HUES6 (cell line): ENCODE measurements at regions not wholly inside any gene's neighbourhood (a gene's known extent, or its start where the extent isn't known, plus 50 kb on each side); places are given as distances from the start of the nearest gene placed in this dataset.

ENCODE experiments used
- H3K27ac ChIP-seq: 2 replicates; pipeline ENCODE4 v1.7.0; 2013; ENCODE audit warnings: low read depth, mild to moderate bottlenecking, low read length, inconsistent platforms
- H3K27me3 ChIP-seq: 2 replicates; pipeline ENCODE4 v1.6.1; 2013; ENCODE audit warnings: low read length; ENCODE audit not compliant: control insufficient read depth, insufficient read depth
- H3K36me3 ChIP-seq: 2 replicates; pipeline ENCODE4 v1.6.1; 2013; ENCODE audit warnings: low read length; ENCODE audit not compliant: control insufficient read depth, insufficient read depth
- H3K4me1 ChIP-seq: 2 replicates; pipeline ENCODE4 v1.6.1; 2013; ENCODE audit warnings: low read length; ENCODE audit not compliant: control insufficient read depth, insufficient read depth
- H3K4me3 ChIP-seq: 2 replicates; pipeline ENCODE4 v1.5.1; 2013; ENCODE audit warnings: low read depth, low read length
- H3K9ac ChIP-seq: one replicate; pipeline ENCODE4 v1.6.1; 2013; ENCODE audit warnings: mild to moderate bottlenecking, low read length
- H3K9me3 ChIP-seq: 2 replicates; pipeline ENCODE4 v1.6.1; 2013; ENCODE audit warnings: low read depth, low read length; ENCODE audit not compliant: control insufficient read depth, insufficient read depth

DNA sequence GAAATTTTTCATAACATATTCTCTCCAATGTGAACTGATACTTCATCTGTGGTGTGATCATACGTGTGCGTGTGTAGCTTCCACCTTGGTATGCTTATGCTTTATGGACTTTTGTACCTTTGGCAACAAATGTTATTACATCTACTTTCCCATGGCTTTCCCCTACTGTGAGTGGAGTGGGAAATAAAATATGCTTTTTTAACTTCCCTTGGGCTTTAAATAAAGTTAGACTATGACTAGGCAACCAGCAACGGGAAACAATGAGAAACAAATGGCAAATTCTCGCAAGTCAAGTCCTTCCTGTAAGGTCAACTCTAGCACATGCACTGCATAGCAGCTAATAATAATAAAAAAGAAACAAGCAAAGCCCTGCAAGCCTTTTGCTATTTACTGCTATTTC lies 205.0 kb upstream of the PDE5A start:
- H3K36me3 ChIP-seq = no peaks in the 10 kb centered on the region
- no peak overlapping the region for H3K9ac ChIP-seq
- no peak overlapping the region for H3K27ac ChIP-seq
- H3K4me1 ChIP-seq = no peaks in the 10 kb centered on the region
- H3K4me3 ChIP-seq = no peak overlapping the region
- no peaks in the 10 kb centered on the region for H3K27me3 ChIP-seq
- H3K9me3 ChIP-seq = peaks cover under 1% of the 10 kb centered on the region; the same call in 1 of the 2 replicates

DNA sequence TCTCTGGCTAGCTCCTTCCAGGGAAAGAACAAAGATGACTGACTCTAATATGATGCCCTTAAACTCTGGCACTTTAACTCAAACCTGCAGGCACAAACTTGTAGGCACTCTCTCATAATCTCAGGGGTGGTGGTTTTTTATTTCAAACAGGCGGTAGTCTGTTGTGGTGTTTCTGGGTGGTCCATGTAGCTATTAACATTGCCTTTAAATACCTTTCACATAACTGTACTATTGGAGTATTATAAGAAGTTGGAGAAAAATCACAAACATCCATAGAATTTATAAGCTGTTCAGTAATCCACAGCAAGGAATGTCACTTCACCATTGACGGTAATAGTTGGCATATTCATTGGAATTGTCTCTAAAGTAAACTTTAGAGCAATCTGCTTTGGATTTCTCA lies 204.2 kb upstream of the PDE5A start:
- no peak overlapping the region for H3K4me3 ChIP-seq
- H3K27me3 ChIP-seq = no peaks in the 10 kb centered on the region
- H3K27ac ChIP-seq = no peak overlapping the region
- no peaks in the 10 kb centered on the region for H3K36me3 ChIP-seq
- no peak overlapping the region for H3K9ac ChIP-seq
- no peaks in the 10 kb centered on the region for H3K9me3 ChIP-seq
- no peaks in the 10 kb centered on the region for H3K4me1 ChIP-seq

DNA sequence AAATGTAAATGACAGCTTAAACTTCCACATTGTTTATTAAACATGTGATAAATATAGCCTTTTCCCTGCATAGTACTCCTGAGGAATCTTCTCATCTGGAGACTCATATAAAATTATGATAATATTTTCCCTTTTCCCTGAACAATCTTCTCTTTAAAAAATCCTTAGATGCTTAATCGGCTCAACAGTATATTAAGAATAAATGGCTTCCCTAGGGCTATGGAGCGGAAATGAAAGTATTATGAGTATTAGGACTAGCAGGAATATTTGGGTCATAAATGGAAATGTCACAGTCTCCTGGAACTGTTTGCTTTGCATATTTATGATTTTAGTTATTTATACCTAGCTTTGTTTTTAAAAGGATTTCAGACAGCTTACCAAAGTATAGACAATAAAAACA lies 200.7 kb upstream of the PDE5A start:
- H3K9ac ChIP-seq = no peak overlapping the region
- H3K36me3 ChIP-seq = no peaks in the 10 kb centered on the region
- H3K4me3 ChIP-seq = no peak overlapping the region
- H3K27ac ChIP-seq = no peak overlapping the region
- no peaks in the 10 kb centered on the region for H3K9me3 ChIP-seq
- no peaks in the 10 kb centered on the region for H3K4me1 ChIP-seq
- no peaks in the 10 kb centered on the region for H3K27me3 ChIP-seq

DNA sequence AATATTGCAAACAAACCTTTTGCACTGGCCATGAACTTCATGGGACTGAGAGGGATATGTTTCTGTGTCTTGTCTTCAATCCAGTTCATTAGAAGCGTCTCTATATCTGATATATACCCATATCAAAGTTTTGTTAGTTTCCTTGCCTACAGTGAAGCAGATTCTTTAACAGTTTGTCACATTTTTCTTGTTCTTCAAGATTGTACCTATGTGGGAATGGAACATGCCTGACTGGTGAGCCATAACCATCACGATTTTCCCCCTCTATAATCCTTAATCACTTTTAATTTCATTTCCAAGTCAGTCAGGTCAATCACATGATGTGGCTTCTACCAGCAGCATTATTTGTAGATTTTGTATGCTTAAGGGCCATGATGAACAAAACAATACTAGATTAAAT lies 197.1 kb upstream of the PDE5A start:
- Histone ChIP-seq H3K27me3 (no peaks in the 10 kb centered on the region), H3K9ac (no peak overlapping the region), H3K4me1 (no peaks in the 10 kb centered on the region), H3K9me3 (no peaks in the 10 kb centered on the region), H3K36me3 (no peaks in the 10 kb centered on the region), H3K27ac (no peak overlapping the region), H3K4me3 (no peak overlapping the region)

DNA sequence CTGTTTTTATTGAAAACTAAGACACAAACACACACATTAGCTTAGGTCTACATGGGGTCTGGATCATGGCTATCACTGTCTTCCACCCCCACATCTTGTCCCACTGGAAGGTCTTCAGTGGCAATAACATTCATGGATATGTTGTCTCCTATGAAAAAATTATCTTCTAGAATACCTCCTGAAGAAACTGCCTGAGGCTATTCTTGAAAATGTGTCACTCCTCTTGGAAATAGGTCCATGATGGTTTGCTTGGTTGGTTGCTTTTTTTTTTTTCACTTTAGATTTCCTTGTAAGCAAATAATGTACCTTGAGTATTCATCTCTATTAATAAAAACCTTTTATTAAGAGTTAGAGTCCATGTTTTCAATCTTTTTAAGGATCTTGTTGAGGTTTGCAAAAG lies 195.3 kb upstream of the PDE5A start:
- no peaks in the 10 kb centered on the region for H3K4me1 ChIP-seq
- H3K9ac ChIP-seq = no peak overlapping the region
- H3K27me3 ChIP-seq = no peaks in the 10 kb centered on the region
- H3K36me3 ChIP-seq = no peaks in the 10 kb centered on the region
- H3K9me3 ChIP-seq = no peaks in the 10 kb centered on the region
- no peak overlapping the region for H3K4me3 ChIP-seq
- no peak overlapping the region for H3K27ac ChIP-seq

DNA sequence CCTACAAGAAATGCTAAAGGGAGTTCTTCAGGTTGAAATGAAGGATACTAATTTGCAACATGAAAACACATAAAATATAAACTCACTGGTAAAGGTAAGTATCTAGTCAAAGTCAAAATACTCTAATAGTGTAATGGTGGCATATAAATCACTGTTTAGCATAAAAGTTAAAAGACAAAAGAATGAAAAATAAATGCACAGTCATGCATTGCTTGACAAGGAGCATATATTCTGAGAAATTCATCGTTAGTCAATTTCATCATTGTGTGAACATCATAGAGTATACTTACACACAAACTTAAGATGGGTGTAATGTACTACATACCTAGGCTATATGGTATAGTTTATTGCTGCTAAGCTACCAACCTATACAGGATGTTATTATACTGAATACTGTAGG lies 194.4 kb upstream of the PDE5A start:
- Histone ChIP-seq H3K27ac (no peak overlapping the region), H3K4me3 (no peak overlapping the region), H3K9ac (no peak overlapping the region), H3K27me3 (no peaks in the 10 kb centered on the region), H3K4me1 (no peaks in the 10 kb centered on the region), H3K36me3 (no peaks in the 10 kb centered on the region), H3K9me3 (no peaks in the 10 kb centered on the region)

DNA sequence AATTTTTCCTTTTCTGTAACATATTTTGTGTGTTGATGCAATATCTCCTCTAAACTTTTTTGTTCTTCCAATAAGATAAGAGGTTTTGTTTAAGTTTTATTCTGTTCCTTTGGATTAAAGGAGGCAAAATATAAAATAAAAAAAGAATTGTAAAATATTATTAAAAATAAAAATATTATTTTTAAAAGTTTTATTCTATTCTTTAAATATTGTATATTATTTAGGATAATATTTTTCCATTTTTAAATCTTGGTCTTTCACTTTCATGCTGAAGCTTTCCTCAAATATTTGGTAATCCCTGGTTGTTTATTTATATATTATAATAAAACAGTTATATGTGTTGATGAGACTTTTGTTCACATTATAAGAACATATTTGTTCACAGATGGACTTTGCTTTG lies 187.9 kb upstream of the PDE5A start:
- no peak overlapping the region for H3K27ac ChIP-seq
- H3K9ac ChIP-seq = no peak overlapping the region
- H3K27me3 ChIP-seq = no peaks in the 10 kb centered on the region
- no peaks in the 10 kb centered on the region for H3K9me3 ChIP-seq
- H3K4me3 ChIP-seq = no peak overlapping the region
- 0 out of 2 replicates have a peak, but pooled peaks cover 4% of the 10 kb centered on the region for H3K4me1 ChIP-seq
- no peaks in the 10 kb centered on the region for H3K36me3 ChIP-seq

DNA sequence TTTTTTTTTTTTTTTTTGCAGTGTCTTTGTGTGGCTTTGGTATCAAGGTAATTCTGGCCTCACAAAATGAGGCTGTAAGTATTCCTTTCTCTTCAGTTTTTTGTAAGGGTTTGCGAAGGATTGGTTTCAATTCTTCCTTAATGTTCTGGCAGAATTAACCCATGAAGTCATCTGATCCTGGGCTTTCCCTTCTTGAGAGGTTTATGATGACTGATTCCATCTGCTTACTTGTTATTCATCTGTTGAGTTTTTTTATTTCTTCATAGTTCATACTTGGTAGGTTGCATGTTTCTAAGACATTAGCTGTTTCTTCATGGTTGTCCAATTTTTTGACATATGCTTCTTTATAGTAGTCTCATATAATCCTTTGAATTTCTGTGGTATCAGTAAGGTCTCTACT lies 181.4 kb upstream of the PDE5A start:
- H3K4me3 ChIP-seq = no peak overlapping the region

DNA sequence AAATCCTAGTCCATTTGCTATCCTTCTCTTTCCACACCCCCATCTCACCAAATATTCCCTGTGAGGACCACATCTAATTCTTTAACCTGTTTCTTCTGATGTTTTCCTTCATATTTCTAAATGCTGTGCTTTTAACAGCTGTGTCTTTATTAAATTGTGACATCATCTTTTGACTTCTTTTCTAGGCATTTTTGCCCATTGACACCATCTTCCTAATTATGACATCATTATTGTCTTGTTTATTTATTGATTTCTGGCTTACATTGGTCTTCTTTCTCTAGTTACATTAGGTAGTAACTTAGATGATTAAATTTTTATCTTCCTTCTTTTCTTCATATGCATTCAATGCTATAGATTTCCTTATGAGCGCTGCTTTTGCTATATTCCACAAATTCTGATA lies 175.8 kb upstream of the PDE5A start:
- Histone ChIP-seq H3K27ac (no peak overlapping the region), H3K4me1 (no peaks in the 10 kb centered on the region), H3K27me3 (no peaks in the 10 kb centered on the region), H3K9ac (no peak overlapping the region), H3K4me3 (no peak overlapping the region), H3K36me3 (no peaks in the 10 kb centered on the region), H3K9me3 (no peaks in the 10 kb centered on the region; the same call in 1 of the 2 replicates)

More for the DNA sequence above, 181.4 kb upstream of the PDE5A start:
- H3K9ac ChIP-seq = no peak overlapping the region
- no peaks in the 10 kb centered on the region for H3K27me3 ChIP-seq
- H3K27ac ChIP-seq = no peak overlapping the region
- H3K9me3 ChIP-seq = no peaks in the 10 kb centered on the region; the same call in 1 of the 2 replicates
- H3K4me1 ChIP-seq = 0 out of 2 replicates have a peak, but pooled peaks cover 4% of the 10 kb centered on the region
- H3K36me3 ChIP-seq = no peaks in the 10 kb centered on the region

DNA sequence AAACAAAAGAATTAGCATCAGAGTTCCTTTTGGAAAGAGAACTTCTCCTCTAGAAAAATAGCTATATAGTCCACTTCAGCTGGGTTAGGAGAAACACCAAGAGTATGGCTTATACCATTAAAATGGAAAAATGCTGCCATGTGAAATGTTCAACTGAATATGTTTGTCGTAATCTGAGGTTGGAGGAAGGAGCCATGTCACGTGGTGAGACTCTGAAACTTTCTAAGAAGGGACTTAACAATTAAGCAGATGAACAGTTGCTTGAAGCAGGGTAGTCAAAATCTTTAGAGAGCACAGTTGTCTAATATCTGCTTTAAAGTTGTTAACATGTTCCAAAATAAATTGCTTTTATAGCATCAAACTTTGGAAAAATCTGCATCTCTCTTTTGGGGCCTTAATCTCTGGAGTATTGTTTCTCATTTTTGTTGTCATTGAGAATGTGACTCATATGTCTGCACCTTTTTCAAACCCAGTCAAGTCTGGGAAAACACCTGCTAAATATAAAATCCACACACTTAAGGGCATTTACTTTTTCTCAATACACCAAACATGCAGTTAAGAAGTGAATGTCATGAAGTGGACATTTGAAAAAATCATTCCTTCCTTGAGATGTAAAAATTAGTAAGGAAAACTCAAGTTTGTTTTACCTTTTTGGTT lies 168.8 kb upstream of the PDE5A start:
- Histone ChIP-seq H3K4me3 (no peak overlapping the region), H3K9ac (no peak overlapping the region), H3K4me1 (peaks cover 4% of the 10 kb centered on the region; the same call in 1 of the 2 replicates), H3K9me3 (no peaks in the 10 kb centered on the region), H3K36me3 (no peaks in the 10 kb centered on the region), H3K27ac (no peak overlapping the region), H3K27me3 (no peaks in the 10 kb centered on the region)

DNA sequence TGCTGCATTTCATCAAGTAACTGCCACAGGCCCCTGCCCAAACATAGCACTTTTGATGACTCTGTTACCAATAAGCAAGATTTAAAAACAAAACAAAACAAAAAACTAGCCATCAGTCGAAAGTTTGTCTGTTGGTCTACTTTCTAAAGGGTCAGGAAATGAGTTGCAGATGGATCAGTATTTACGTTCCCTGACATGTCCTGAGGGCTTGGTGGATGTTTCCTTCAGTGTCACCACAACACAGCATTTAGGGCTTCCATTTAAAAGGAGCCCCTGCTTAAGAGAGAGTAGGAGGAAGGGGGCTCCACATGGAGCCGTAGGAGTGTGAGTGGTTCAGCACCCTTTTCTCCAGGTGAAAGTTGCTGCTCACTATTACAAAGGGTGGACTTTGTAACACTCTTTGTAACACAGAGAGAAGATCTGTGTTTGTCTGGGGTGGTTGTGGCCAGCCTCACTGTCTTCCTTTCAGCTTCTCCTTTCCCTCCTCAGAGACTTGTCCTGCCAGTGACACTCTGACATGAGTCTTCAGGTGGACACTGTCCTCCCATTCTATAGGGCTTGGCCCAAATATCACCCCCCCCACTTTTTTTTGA lies 167.5 kb upstream of the PDE5A start:
- H3K27me3 ChIP-seq = no peaks in the 10 kb centered on the region
- no peak overlapping the region for H3K9ac ChIP-seq
- peaks cover 4% of the 10 kb centered on the region; the same call in 1 of the 2 replicates for H3K4me1 ChIP-seq
- H3K36me3 ChIP-seq = no peaks in the 10 kb centered on the region
- no peak overlapping the region for H3K27ac ChIP-seq
- H3K9me3 ChIP-seq = no peaks in the 10 kb centered on the region
- H3K4me3 ChIP-seq = no peak overlapping the region
